HG03095 (cell line): ENCODE measurements at regions not wholly inside any gene's neighbourhood (a gene's known extent, or its start where the extent isn't known, plus 50 kb on each side); places are given as distances from the start of the nearest gene placed in this dataset.

ENCODE experiments used
- ATAC-seq: cut with Tn5 transposase; IDR thresholded peaks from one replicate; pipeline ENCODE4 v1.9.1; 2021; ENCODE audit warnings: moderate library complexity; ENCODE audit not compliant: unreplicated experiment

GRCh38 chr2:62284471-62284870, 88.6 kb downstream of the B3GNT2 start:
- ATAC-seq, result no peak

GRCh38 chr2:62283147-62283546, 87.2 kb downstream of the B3GNT2 start:
- ATAC-seq, result no peak

DNA sequence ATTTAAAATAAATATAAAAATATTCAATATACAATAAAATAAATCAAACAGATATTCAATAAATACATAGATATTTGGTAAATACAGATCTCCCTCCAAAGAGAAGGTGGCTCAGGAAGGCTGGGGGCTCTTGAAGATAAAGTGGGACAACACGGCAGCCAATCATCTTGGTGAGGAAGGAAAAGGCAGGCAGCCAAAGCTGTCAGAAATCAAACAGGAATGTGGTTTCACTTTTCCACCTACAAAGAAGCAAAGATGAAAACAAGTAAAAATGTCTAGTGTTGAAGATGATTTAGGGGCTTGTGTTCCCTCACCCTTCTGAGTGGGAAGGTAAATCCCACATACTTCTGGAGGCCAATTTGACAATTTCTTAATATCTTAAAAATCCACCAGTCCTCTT, 85.7 kb downstream of the B3GNT2 start:
- no peak for ATAC-seq

DNA sequence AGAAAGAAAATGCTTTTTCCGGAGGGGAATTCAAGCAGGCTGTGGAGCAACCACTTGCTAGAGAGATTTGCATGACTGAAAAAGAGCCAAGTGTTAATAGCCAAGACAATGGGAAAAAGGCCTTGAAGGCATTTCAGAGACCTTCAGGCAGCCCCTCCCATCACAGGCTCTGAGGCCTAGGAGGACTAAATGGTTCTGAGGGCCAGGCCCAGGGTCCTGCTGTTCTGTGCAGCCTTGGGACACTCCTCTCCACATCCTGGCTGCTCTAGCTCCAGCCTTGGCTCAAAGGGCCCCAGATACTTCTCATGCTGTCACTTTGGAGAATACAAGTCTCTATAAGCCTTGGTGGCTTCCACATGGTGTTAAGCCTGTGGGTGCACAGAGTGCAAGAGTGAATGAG, 81.8 kb downstream of the B3GNT2 start:
- ATAC-seq, result no peak
